ENCODE measurements at regions not wholly inside any gene's neighbourhood (a gene's known extent, or its start where the extent isn't known, plus 50 kb on each side); places are given as distances from the start of the nearest gene placed in this dataset.

DNA sequence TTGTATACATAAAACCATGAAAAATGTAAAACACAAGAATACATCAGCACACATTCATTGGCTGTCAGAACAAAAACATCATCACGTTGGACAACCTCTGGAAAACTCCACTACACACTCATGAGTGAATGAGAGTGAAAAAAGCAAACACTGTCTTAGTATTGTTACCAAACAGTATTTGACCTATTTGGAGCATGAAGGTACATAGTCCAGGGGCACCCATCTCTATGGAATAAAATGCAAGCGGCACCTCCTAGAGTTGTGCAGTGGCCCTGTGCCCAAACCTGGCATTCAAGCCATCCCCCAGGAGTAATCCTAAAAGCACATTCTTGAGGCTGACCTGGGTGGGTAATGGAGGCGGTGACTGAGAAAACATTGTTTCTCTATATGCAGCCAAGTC is 67.0 kb upstream of the SOD1 start:
- TF ChIP-seq, protein P1, sequence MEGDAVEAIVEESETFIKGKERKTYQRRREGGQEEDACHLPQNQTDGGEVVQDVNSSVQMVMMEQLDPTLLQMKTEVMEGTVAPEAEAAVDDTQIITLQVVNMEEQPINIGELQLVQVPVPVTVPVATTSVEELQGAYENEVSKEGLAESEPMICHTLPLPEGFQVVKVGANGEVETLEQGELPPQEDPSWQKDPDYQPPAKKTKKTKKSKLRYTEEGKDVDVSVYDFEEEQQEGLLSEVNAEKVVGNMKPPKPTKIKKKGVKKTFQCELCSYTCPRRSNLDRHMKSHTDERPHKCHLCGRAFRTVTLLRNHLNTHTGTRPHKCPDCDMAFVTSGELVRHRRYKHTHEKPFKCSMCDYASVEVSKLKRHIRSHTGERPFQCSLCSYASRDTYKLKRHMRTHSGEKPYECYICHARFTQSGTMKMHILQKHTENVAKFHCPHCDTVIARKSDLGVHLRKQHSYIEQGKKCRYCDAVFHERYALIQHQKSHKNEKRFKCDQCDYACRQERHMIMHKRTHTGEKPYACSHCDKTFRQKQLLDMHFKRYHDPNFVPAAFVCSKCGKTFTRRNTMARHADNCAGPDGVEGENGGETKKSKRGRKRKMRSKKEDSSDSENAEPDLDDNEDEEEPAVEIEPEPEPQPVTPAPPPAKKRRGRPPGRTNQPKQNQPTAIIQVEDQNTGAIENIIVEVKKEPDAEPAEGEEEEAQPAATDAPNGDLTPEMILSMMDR (IDR thresholded peaks at IDR 0.05), result no peak
- TF ChIP-seq POLR2A (IDR thresholded peaks at IDR 0.05) (no peak), POLR2AphosphoS5 (IDR thresholded peaks at IDR 0.05) (no peak)
